Mesenchymal stem cell (in vitro differentiated cells and primary cell): ENCODE measurements at regions not wholly inside any gene's neighbourhood (a gene's known extent, or its start where the extent isn't known, plus 50 kb on each side); places are given as distances from the start of the nearest gene placed in this dataset.

Experiments
- DNase-seq: peaks from one replicate; pipeline ENCODE4 v3.0.0-alpha.2; 2013
- H2AFZ ChIP-seq: one replicate; pipeline ENCODE4 v1.6.1; 2013; ENCODE audit warnings: low read depth, mild to moderate bottlenecking, control low read depth, inconsistent platforms, low read length, moderate library complexity
- H2AK5ac ChIP-seq: 2 replicates; pipeline ENCODE4 v1.6.1; 2013; ENCODE audit warnings: low read length, moderate library complexity, mild to moderate bottlenecking, inconsistent platforms; ENCODE audit not compliant: severe bottlenecking
- H2BK120ac ChIP-seq: one replicate; pipeline ENCODE4 v1.6.1; 2013; ENCODE audit warnings: low read depth, mild to moderate bottlenecking, inconsistent platforms, low read length, moderate library complexity
- H2BK12ac ChIP-seq, 2 experiments: one replicate each; pipeline ENCODE4 v1.6.1; 2013; ENCODE audit warnings: inconsistent platforms in 2 of 2, low read length in 2 of 2, mild to moderate bottlenecking in 2 of 2, moderate library complexity in 2 of 2, control low read depth in 1 of 2
- H2BK15ac ChIP-seq: one replicate; pipeline ENCODE4 v1.6.1; 2013; ENCODE audit warnings: mild to moderate bottlenecking, low read depth, inconsistent platforms; ENCODE audit not compliant: poor library complexity, severe bottlenecking
- H2BK5ac ChIP-seq: 2 replicates; pipeline ENCODE4 v1.6.1; 2013; ENCODE audit warnings: low read depth, mild to moderate bottlenecking, low read length, control low read depth, inconsistent platforms; ENCODE audit not compliant: poor library complexity, severe bottlenecking
- H3K14ac ChIP-seq, 2 experiments: one replicate each; pipeline ENCODE4 v1.6.1; 2013; ENCODE audit warnings: inconsistent platforms in 2 of 2, low read length in 2 of 2, control low read depth in 1 of 2, mild to moderate bottlenecking in 1 of 2, moderate library complexity in 1 of 2
- H3K18ac ChIP-seq, 2 experiments: one replicate each; pipeline ENCODE4 v1.6.1; 2013; ENCODE audit warnings: inconsistent platforms in 2 of 2, low read length in 2 of 2, control low read depth in 1 of 2, low read depth in 1 of 2, mild to moderate bottlenecking in 1 of 2
- H3K23ac ChIP-seq, 2 experiments: one replicate each; pipeline ENCODE4 v1.6.1; 2013; ENCODE audit warnings: inconsistent platforms in 2 of 2, low read length in 2 of 2, mild to moderate bottlenecking in 2 of 2, moderate library complexity in 2 of 2, control low read depth in 1 of 2
- H3K27ac ChIP-seq: 2 replicates; pipeline ENCODE4 v1.5.1; 2013; ENCODE audit warnings: mild to moderate bottlenecking, moderate library complexity, low read length, control low read depth, inconsistent platforms; ENCODE audit not compliant: poor library complexity, severe bottlenecking
- H3K27me3 ChIP-seq, 2 experiments: 2 replicates each; pipeline versions ENCODE4 v1.6.1 to v1.7.0; 2013; ENCODE audit warnings: low read length in 2 of 2, mild to moderate bottlenecking in 2 of 2, moderate library complexity in 2 of 2, control low read depth in 1 of 2, inconsistent platforms in 1 of 2; ENCODE audit not compliant: control insufficient read depth in 1 of 2, insufficient read depth in 1 of 2
- H3K36me3 ChIP-seq, 2 experiments: 2 replicates each; pipeline versions ENCODE4 v1.6.1 to v1.7.0; 2013; ENCODE audit warnings: low read length in 2 of 2, control low read depth in 1 of 2, inconsistent platforms in 1 of 2, low read depth in 1 of 2, mild to moderate bottlenecking in 1 of 2; ENCODE audit not compliant: insufficient read depth in 2 of 2, control insufficient read depth in 1 of 2
- H3K4ac ChIP-seq, 2 experiments: one replicate each; pipeline ENCODE4 v1.6.1; 2013; ENCODE audit warnings: inconsistent platforms in 2 of 2, low read length in 2 of 2, mild to moderate bottlenecking in 2 of 2, moderate library complexity in 2 of 2, control low read depth in 1 of 2, low read depth in 1 of 2
- H3K4me1 ChIP-seq: 2 replicates; pipeline ENCODE4 v1.6.1; 2013; ENCODE audit warnings: low read depth, low read length, control low read depth; ENCODE audit not compliant: control insufficient read depth, insufficient read depth
- H3K4me2 ChIP-seq: 2 replicates; pipeline ENCODE4 v1.6.1; 2013; ENCODE audit warnings: low read length, mild to moderate bottlenecking, inconsistent platforms; ENCODE audit not compliant: poor library complexity, severe bottlenecking
- H3K4me3 ChIP-seq, 2 experiments: 2 replicates each; pipeline versions ENCODE4 v1.5.1 to v1.7.0; 2013; ENCODE audit warnings: low read length in 2 of 2, mild to moderate bottlenecking in 2 of 2, control low read depth in 1 of 2, low read depth in 1 of 2; ENCODE audit not compliant: insufficient read depth in 1 of 2
- H3K79me1 ChIP-seq: replicated peaks from 2 replicates; pipeline ENCODE4 v1.6.1; 2013; ENCODE audit warnings: mild to moderate bottlenecking, control low read depth, low read length, inconsistent platforms; ENCODE audit not compliant: poor library complexity, severe bottlenecking
- H3K9ac ChIP-seq: 2 replicates; pipeline ENCODE4 v1.7.0; 2013; ENCODE audit warnings: mild to moderate bottlenecking, low read length, moderate library complexity
- H3K9me3 ChIP-seq: 2 replicates; pipeline ENCODE4 v1.7.0; 2013; ENCODE audit warnings: mild to moderate bottlenecking, low read length; ENCODE audit not compliant: control insufficient read depth
- H4K8ac ChIP-seq: one replicate; pipeline ENCODE4 v1.6.1; 2013; ENCODE audit warnings: inconsistent platforms, mild to moderate bottlenecking, low read length, moderate library complexity
- H4K91ac ChIP-seq: one replicate; pipeline ENCODE4 v1.6.1; 2013; ENCODE audit warnings: mild to moderate bottlenecking, low read length, inconsistent platforms
- WGBS: methylation state at CpG from one replicate; pipeline ENCODE4 v1.1.7; 2013; ENCODE audit warnings: mixed read lengths; 5-methylcytosine and 5-hydroxymethylcytosine counted together

DNA sequence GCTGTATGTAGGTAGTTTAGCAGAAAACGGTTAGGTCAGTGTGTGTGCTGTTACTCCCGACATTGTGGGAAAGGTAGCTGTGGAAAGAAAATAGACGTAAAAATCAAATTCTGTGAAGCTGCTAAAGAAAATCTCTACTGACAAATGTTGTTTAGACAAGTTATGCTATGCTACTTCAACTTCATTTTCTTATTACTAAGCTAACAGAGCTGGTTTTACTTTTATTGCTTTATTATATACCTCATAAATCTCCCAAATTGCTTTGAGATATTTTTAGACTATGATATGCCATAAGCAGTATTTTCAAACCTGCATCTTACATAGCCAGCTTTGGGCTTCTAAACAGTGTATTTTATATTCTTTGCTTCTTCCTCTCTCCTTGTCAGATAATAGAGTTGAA is 108.2 kb upstream of the PACRGL start:
- H2AK5ac ChIP-seq = no peak overlapping the region
- H3K9ac ChIP-seq = peak overlapping the region; percentile 40
- H4K91ac ChIP-seq = no peak overlapping the region
- H3K79me1 ChIP-seq = no peaks in the 10 kb centered on the region
- 96% methylated on average over 2 of the region's 3 CpGs for WGBS
- H3K18ac ChIP-seq = no peak overlapping the region
- no peak for DNase-seq
- no peak overlapping the region for H2BK120ac ChIP-seq
- H3K4ac ChIP-seq = no peak overlapping the region
- H3K23ac ChIP-seq = no peak overlapping the region
- no peak overlapping the region for H3K4me2 ChIP-seq
- peaks cover 0 to 47% of the 10 kb centered on the region in 2 experiments for H3K36me3 ChIP-seq
- H3K4me1 ChIP-seq = no peaks in the 10 kb centered on the region
- H3K4me3 ChIP-seq = no peak overlapping the region
- no peak overlapping the region for H2BK15ac ChIP-seq
- no peak overlapping the region for H2AFZ ChIP-seq
- H3K14ac ChIP-seq = no peak overlapping the region
- H2BK12ac ChIP-seq = no peak overlapping the region
- no peaks in the 10 kb centered on the region for H3K27me3 ChIP-seq
- H3K27ac ChIP-seq = no peak overlapping the region
- no peaks in the 10 kb centered on the region for H3K9me3 ChIP-seq
- H4K8ac ChIP-seq = no peak overlapping the region
- no peak overlapping the region for H2BK5ac ChIP-seq

- H3K4me1 ChIP-seq = no peaks in the 10 kb centered on the region
- H3K9ac ChIP-seq = peak overlapping the region; percentile 40
- no peaks in the 10 kb centered on the region for H3K27me3 ChIP-seq
- H3K9me3 ChIP-seq = no peaks in the 10 kb centered on the region
- H3K18ac ChIP-seq = no peak overlapping the region
- H3K27ac ChIP-seq = no peak overlapping the region
- H2AK5ac ChIP-seq = no peak overlapping the region
- H2BK15ac ChIP-seq = no peak overlapping the region
- H2BK5ac ChIP-seq = no peak overlapping the region
- no peak overlapping the region for H3K4me2 ChIP-seq
- H3K79me1 ChIP-seq = no peaks in the 10 kb centered on the region
- H3K23ac ChIP-seq = no peak overlapping the region
- H4K91ac ChIP-seq = no peak overlapping the region
- H4K8ac ChIP-seq = no peak overlapping the region
- no peak overlapping the region for H3K4me3 ChIP-seq
- no peak overlapping the region for H2BK120ac ChIP-seq
- no peak overlapping the region for H2AFZ ChIP-seq
- DNase-seq = peak; percentile 33
- WGBS = 100% methylated on average over 1 of the region's 2 CpGs
- no peak overlapping the region for H3K4ac ChIP-seq
- peaks cover 0 to 53% of the 10 kb centered on the region in 2 experiments for H3K36me3 ChIP-seq
- no peak overlapping the region for H2BK12ac ChIP-seq
- no peak overlapping the region for H3K14ac ChIP-seq
Observed at GRCh38 chr4:20592663-20593062, 107.6 kb upstream of the PACRGL start.

DNA sequence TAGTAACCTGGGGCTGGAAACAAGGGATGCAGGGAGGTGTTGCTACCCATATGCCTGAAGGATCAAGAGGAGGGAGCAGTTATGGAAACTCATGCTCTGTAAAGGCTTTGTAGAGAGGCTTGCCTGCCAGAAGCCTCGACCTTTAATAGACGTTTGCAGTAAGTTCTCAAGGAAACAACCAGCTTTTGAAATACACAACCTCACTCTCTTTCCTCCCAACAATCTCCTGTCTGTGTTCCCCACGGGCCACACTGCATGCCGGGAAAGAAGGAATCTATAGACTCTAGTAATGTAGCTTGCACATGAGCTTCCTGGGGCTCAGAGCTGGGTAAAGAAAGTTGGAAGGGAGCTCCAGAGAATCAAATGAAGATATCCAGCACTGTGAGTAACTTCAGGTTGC is 101.6 kb upstream of the PACRGL start:
- no peak overlapping the region for H2AK5ac ChIP-seq
- no peaks in the 10 kb centered on the region for H3K9me3 ChIP-seq
- no peak overlapping the region for H3K23ac ChIP-seq
- no peak overlapping the region for H2BK120ac ChIP-seq
- H3K4ac ChIP-seq = no peak overlapping the region
- H3K4me3 ChIP-seq = no peak overlapping the region
- H2BK15ac ChIP-seq = no peak overlapping the region
- DNase-seq = no peak
- H3K14ac ChIP-seq = no peak overlapping the region
- no peak overlapping the region for H3K27ac ChIP-seq
- no peak overlapping the region for H3K18ac ChIP-seq
- no peaks in the 10 kb centered on the region for H3K27me3 ChIP-seq
- H2AFZ ChIP-seq = no peak overlapping the region
- WGBS = 95% methylated on average over 4 of the region's 4 CpGs
- H3K36me3 ChIP-seq = peaks cover 0 to 55% of the 10 kb centered on the region in 2 experiments
- H2BK12ac ChIP-seq = no peak overlapping the region
- H2BK5ac ChIP-seq = no peak overlapping the region
- H4K91ac ChIP-seq = no peak overlapping the region
- no peaks in the 10 kb centered on the region for H3K79me1 ChIP-seq
- H4K8ac ChIP-seq = no peak overlapping the region
- no peak overlapping the region for H3K9ac ChIP-seq
- no peaks in the 10 kb centered on the region for H3K4me1 ChIP-seq
- no peak overlapping the region for H3K4me2 ChIP-seq

- 76% methylated on average over 3 of the region's 3 CpGs for WGBS
- no peak overlapping the region for H3K4ac ChIP-seq
- peak; percentile 29 for DNase-seq
- no peaks in the 10 kb centered on the region for H3K27me3 ChIP-seq
- no peak overlapping the region for H3K9ac ChIP-seq
- H3K27ac ChIP-seq = no peak overlapping the region
- H2BK5ac ChIP-seq = no peak overlapping the region
- H3K23ac ChIP-seq = no peak overlapping the region
- no peak overlapping the region for H3K4me2 ChIP-seq
- no peaks in the 10 kb centered on the region for H3K79me1 ChIP-seq
- no peak overlapping the region for H2BK12ac ChIP-seq
- no peak overlapping the region for H2BK120ac ChIP-seq
- no peaks in the 10 kb centered on the region for H3K4me1 ChIP-seq
- H3K14ac ChIP-seq = no peak overlapping the region
- no peak overlapping the region for H3K18ac ChIP-seq
- H3K4me3 ChIP-seq = peak overlapping the region in 1 of 2 experiments; percentile 0
- H3K36me3 ChIP-seq = peaks cover 0 to 27% of the 10 kb centered on the region in 2 experiments
- H2AK5ac ChIP-seq = no peak overlapping the region
- H4K91ac ChIP-seq = no peak overlapping the region
- H2BK15ac ChIP-seq = no peak overlapping the region
- no peaks in the 10 kb centered on the region for H3K9me3 ChIP-seq
- H2AFZ ChIP-seq = no peak overlapping the region
- H4K8ac ChIP-seq = no peak overlapping the region
Observed at GRCh38 chr4:20603671-20604313, 96.5 kb upstream of the PACRGL start.
